IMR-90 (cell line): ENCODE measurements at regions not wholly inside any gene's neighbourhood (a gene's known extent, or its start where the extent isn't known, plus 50 kb on each side); places are given as distances from the start of the nearest gene placed in this dataset.

ENCODE experiments used
- BHLHE40 ChIP-seq: fragments of 150-350 bp; IDR thresholded peaks from 2 replicates; pipeline ENCODE4 v1.6.1; 2016; ENCODE audit warnings: mild to moderate bottlenecking, low read depth, low read length
- CEBPB ChIP-seq: IDR thresholded peaks from 2 replicates; pipeline ENCODE4 v1.6.1; 2012; ENCODE audit warnings: low read depth, low read length, improper control_type of control experiment
- CHD1 ChIP-seq: IDR thresholded peaks from 2 replicates; pipeline ENCODE4 v1.6.1; 2012; ENCODE audit warnings: low read depth, low read length, improper control_type of control experiment
- FOS ChIP-seq: fragments of 150-350 bp; IDR thresholded peaks from 2 replicates; pipeline ENCODE4 v1.6.1; 2016; ENCODE audit warnings: low read depth, low read length
- MAFK ChIP-seq: IDR thresholded peaks from 2 replicates; pipeline ENCODE4 v1.6.1; 2012; ENCODE audit warnings: low read depth, low read length, improper control_type of control experiment
- MXI1 ChIP-seq: IDR thresholded peaks from 2 replicates; pipeline ENCODE4 v1.6.1; 2012; ENCODE audit warnings: low read depth, mild to moderate bottlenecking, low read length, moderate library complexity, borderline replicate concordance
- POLR2A ChIP-seq: IDR thresholded peaks from 2 replicates; pipeline ENCODE4 v1.6.1; 2012; ENCODE audit warnings: mild to moderate bottlenecking, low read depth, low read length
- RAD21 ChIP-seq: IDR thresholded peaks from 2 replicates; pipeline ENCODE4 v1.6.1; 2012; ENCODE audit warnings: low read length, improper control_type of control experiment
- RCOR1 ChIP-seq: IDR thresholded peaks from 2 replicates; pipeline ENCODE4 v1.6.1; 2012; ENCODE audit warnings: mild to moderate bottlenecking, low read length, improper control_type of control experiment; ENCODE audit not compliant: insufficient replicate concordance
- RFX5 ChIP-seq: IDR thresholded peaks from 2 replicates; pipeline ENCODE4 v1.8.0; 2012; ENCODE audit warnings: low read depth, mild to moderate bottlenecking, low read length, moderate library complexity
- SMC3 ChIP-seq: fragments of 150-350 bp; IDR thresholded peaks from 2 replicates; pipeline ENCODE4 v1.6.1; 2016; ENCODE audit warnings: low read depth, mild to moderate bottlenecking, antibody characterized with exemption, low read length, moderate library complexity
- TF ChIP-seq, protein P1 (sequence below): fragments of 150-350 bp; IDR thresholded peaks from 2 replicates; pipeline ENCODE4 v1.6.1; 2017; ENCODE audit warnings: mild to moderate bottlenecking, antibody characterized with exemption, low read length, low read depth
- TF ChIP-seq, protein P2 (sequence below): conservative IDR thresholded peaks from 2 replicates; pipeline ENCODE4 v1.5.1; 2012; ENCODE audit warnings: mild to moderate bottlenecking, low read depth, low read length, improper control_type of control experiment
- TF ChIP-seq, protein P3 (sequence below): fragments of 150-350 bp; IDR thresholded peaks from 2 replicates; pipeline ENCODE4 v1.6.1; 2016; ENCODE audit warnings: low read depth, mild to moderate bottlenecking, low read length, moderate library complexity, borderline replicate concordance

DNA sequence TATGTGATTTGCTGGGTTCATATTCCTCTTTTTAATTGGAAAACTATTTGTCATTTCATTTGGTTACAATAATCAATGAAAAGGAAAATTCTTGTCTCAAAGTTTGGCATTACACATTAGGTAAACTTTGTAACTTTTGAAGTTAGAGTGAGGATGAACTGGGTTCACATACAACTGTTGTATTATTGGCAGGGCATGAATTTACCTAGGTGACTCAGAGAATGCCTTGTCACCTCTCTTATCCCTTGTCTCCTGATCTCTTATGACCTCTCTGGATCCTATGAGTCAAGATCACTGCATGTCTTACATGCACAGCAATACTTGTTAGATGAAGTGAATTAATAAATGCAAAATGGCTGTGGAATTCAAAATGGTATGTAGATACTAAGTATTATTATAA, 563.4 kb upstream of the GCFC2 start:
- TF ChIP-seq, protein P1, sequence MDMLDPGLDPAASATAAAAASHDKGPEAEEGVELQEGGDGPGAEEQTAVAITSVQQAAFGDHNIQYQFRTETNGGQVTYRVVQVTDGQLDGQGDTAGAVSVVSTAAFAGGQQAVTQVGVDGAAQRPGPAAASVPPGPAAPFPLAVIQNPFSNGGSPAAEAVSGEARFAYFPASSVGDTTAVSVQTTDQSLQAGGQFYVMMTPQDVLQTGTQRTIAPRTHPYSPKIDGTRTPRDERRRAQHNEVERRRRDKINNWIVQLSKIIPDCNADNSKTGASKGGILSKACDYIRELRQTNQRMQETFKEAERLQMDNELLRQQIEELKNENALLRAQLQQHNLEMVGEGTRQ, result no peak
- TF ChIP-seq CEBPB (no peak), POLR2A (no peak), SMC3 (no peak), BHLHE40 (no peak), FOS (no peak), MXI1 (no peak), CHD1 (no peak), RAD21 (no peak), RCOR1 (no peak), MAFK (no peak), RFX5 (no peak)
- TF ChIP-seq, protein P2, sequence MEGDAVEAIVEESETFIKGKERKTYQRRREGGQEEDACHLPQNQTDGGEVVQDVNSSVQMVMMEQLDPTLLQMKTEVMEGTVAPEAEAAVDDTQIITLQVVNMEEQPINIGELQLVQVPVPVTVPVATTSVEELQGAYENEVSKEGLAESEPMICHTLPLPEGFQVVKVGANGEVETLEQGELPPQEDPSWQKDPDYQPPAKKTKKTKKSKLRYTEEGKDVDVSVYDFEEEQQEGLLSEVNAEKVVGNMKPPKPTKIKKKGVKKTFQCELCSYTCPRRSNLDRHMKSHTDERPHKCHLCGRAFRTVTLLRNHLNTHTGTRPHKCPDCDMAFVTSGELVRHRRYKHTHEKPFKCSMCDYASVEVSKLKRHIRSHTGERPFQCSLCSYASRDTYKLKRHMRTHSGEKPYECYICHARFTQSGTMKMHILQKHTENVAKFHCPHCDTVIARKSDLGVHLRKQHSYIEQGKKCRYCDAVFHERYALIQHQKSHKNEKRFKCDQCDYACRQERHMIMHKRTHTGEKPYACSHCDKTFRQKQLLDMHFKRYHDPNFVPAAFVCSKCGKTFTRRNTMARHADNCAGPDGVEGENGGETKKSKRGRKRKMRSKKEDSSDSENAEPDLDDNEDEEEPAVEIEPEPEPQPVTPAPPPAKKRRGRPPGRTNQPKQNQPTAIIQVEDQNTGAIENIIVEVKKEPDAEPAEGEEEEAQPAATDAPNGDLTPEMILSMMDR, result no peak
- TF ChIP-seq, protein P3, sequence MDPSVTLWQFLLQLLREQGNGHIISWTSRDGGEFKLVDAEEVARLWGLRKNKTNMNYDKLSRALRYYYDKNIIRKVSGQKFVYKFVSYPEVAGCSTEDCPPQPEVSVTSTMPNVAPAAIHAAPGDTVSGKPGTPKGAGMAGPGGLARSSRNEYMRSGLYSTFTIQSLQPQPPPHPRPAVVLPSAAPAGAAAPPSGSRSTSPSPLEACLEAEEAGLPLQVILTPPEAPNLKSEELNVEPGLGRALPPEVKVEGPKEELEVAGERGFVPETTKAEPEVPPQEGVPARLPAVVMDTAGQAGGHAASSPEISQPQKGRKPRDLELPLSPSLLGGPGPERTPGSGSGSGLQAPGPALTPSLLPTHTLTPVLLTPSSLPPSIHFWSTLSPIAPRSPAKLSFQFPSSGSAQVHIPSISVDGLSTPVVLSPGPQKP, result no peak
